HG03378 (cell line): ENCODE measurements at regions not wholly inside any gene's neighbourhood (a gene's known extent, or its start where the extent isn't known, plus 50 kb on each side); places are given as distances from the start of the nearest gene placed in this dataset.
"Not testable (repeated sequence)": the region's sequence is repeated elsewhere in the genome, so short reads cannot be mapped to it uniquely, and the experiment has no call there.

Experiments used
- ATAC-seq: cut with Tn5 transposase; IDR thresholded peaks from one replicate; pipeline ENCODE4 v1.9.1; 2021; ENCODE audit warnings: mild to moderate bottlenecking, moderate library complexity; ENCODE audit not compliant: unreplicated experiment

GRCh38 chr2:175304541-175304940, 123.0 kb upstream of the ATP5MC3 start:
- no peak for ATAC-seq

DNA sequence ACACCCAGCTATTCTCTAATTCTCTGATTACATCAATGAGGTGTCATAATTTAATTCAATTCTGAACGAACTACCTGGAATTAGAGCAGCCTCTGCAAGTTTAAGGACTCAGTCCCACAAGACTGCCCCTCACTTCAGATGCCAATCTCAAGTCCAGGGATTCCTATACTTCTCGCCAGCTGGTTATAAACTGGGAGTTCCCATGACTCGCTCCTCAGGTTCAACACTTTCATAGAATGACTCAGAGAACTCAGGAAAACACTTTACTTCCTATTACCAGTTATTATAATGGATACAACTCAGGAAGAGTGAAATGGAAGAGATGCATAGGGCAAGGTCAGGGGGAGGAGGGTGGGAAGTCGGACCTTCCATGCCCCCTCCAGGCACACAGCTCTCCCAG, 112.3 kb upstream of the ATP5MC3 start:
- no peak for ATAC-seq

DNA sequence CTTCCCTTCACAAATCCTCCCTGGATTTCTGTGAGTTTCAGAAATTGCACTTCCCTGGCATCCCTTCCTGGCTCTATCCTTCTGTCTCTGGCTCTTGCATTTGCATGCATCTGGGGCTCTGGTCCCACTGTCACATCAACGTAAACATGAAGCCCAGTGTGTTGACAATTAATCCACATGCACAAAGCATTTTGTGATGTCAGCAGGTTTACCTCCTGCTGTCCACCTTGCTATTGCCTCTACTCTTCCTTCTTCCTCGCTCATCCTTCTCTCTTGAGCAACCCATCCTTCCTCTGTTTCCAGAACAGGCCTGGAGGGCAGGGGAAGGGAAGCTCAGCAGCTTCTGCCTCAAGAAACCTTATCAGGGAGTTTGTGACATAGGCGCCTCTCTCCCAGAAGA, 111.7 kb upstream of the ATP5MC3 start:
- no peak for ATAC-seq

DNA sequence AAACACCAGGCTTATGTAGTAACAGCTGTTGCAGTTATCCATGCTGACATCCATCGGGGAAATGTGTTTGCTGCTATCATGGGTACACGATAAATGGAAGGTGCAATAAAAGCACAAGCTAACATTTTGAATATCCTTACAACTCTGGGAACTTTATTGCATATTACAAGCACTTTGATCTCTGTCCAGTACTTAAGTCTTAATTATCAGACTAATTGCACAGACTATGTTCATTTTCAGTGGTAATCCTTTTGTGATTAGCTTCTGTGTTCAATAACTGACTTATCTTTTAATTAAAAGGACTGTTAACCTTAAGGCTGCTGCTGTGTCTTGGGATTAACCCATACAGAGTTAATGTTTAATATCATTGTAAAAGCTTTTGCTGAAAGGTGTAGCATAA, 101.4 kb upstream of the ATP5MC3 start:
- ATAC-seq = no peak

GRCh38 chr2:175282300-175282699, 100.8 kb upstream of the ATP5MC3 start:
- ATAC-seq = no peak

- ATAC-seq = no peak
These were observed 96.3 kb upstream of the ATP5MC3 start for GRCh38 chr2:175277772-175278171.

- ATAC-seq = no peak
These were observed 94.0 kb upstream of the ATP5MC3 start for GRCh38 chr2:175275539-175275938.

- ATAC-seq = no peak
These were observed 77.7 kb upstream of the ATP5MC3 start for GRCh38 chr2:175259164-175259563.

- no peak for ATAC-seq
These were observed 75.5 kb upstream of the ATP5MC3 start for GRCh38 chr2:175256806-175257585.

- ATAC-seq = not testable (repeated sequence)
These were observed 74.9 kb upstream of the ATP5MC3 start for GRCh38 chr2:175256391-175256790.

- ATAC-seq = no peak
These were observed 72.4 kb upstream of the ATP5MC3 start for GRCh38 chr2:175253871-175254270.

- no peak for ATAC-seq
These were observed 70.0 kb upstream of the ATP5MC3 start for GRCh38 chr2:175251425-175252041.

DNA sequence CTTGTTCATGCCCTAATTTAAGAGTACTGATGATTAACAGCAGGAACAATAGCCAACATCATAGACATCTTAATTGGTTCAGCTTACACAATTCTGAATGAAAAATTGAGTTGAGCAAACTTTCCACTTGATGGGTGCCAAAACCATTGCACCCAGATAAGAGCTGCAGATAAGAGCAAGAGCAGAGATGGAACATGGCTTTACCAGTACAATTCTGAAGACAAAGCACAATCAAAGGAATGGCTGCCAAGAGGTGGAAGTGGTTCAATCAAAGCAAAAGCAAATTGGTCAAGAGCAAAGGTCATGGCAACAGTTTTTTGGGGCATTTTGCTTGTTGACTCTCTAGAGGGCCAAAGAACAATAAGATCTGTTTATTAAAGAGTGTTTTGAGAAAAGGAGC, 65.6 kb upstream of the ATP5MC3 start:
- no peak for ATAC-seq

DNA sequence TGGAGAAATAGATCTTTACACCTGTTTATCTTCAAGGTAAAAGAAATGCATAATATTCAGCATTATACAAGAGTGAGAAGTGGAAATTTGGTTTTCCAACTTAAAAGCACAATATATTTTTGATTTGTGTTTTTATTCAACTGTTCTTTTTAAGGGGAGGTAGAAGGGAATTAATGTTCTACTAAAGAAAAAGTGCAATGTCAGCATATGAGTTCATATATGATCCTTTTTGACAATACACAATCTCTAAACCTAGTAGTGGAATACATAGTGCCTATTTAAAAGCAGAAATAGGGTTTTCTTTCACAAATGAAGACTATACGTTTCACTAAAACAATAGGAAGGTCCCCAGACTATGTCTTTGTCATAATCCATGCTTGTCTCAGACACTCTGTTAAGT, 63.2 kb upstream of the ATP5MC3 start:
- ATAC-seq = no peak

GRCh38 chr2:175241691-175242090, 60.2 kb upstream of the ATP5MC3 start:
- no peak for ATAC-seq

DNA sequence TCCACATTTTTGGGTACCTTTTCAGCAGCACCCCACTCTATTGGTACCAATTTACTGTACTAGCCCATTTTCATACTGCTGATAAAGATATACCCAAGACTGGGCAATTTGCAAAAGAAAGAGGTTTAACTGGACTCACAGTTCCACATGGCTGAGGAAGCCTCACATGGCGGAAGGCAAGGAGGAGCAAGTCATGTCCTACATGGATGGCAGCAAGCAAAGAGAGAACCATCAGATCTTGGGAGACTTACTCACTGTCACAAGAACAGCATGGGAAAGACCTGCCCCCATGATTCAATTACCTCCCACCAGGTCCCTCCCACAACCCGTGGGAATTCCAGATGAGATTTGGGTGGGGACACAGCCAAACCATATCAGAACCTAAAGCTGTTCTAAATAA, 58.5 kb upstream of the ATP5MC3 start:
- not testable (repeated sequence) for ATAC-seq

DNA sequence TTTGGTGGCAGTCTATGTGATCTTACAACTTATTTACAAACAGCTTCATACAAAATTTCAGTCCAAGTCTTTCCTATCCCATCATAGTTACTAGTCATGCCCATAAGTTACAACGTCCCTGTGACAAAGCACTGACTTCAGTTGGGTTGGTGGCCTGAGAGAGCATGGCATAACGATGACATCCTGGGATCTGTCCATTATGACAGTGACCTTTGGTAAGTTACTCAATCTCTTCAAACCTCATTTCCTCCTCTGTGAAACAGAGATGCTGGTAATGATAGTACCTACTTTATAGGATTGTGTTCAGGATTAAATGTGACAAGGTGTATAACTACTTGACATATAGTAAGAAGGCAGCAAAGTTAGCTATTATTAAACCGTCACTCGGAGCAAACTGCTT, 55.4 kb upstream of the ATP5MC3 start:
- ATAC-seq = no peak

- peak; percentile 81 for ATAC-seq
These were observed 53.1 kb upstream of the ATP5MC3 start for GRCh38 chr2:175234650-175235049.

DNA sequence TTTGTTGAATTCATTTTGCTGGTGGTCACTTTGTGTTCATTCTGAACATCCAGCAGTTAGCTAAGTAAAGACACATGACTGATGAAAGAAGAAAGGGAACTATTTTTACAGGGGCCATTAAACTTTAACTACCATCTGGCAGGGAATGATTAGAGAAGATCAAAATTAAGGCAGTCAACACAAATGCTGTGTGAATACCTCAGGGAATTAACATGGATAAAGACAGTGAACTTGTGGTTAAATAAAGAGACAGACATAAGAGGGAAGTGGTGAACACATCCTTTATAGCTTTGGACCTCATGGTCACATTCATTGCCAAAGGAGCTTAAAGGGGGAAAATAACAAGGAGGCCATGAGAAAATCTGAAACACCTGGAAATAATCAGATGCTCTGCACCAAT, 52.6 kb upstream of the ATP5MC3 start:
- peak; percentile 25 for ATAC-seq

GRCh38 chr2:175233135-175233719, 51.7 kb upstream of the ATP5MC3 start:
- no peak for ATAC-seq
